HEK293 (cell line): ENCODE measurements at regions not wholly inside any gene's neighbourhood (a gene's known extent, or its start where the extent isn't known, plus 50 kb on each side); places are given as distances from the start of the nearest gene placed in this dataset.

Experiments
- CTCF ChIA-PET: fragments of 350-600 bp; formaldehyde crosslinking; extraction: SDS; loops from one replicate; lab custom pipeline; 2021; ENCODE audit warnings: antibody characterized with exemption; lab: Yijun Ruan, JAX
- POLR2A ChIA-PET: fragments of 300-600 bp; formaldehyde crosslinking; extraction: SDS; loops from one replicate; lab custom pipeline; 2020; ENCODE audit warnings: antibody characterized with exemption, inconsistent platforms; lab: Yijun Ruan, JAX
- H3K27ac ChIP-seq: fragments of 200-500 bp; sonication (Bioruptor generic); 2 replicates; pipeline ENCODE4 v1.5.1; 2014; ENCODE audit warnings: low read depth, low read length, control low read depth, inconsistent platforms; ENCODE audit errors: extremely low read depth
- H3K36me3 ChIP-seq, 2 experiments: fragments of 200-500 bp in 1 of 2; sonication (Bioruptor generic) in 1 of 2; 1 replicate in 1 of 2; 2 replicates in 1 of 2; pipeline ENCODE4 v1.5.1; 2014 to 2017; ENCODE audit warnings: inconsistent platforms in 2 of 2, low read length in 2 of 2; ENCODE audit not compliant: control insufficient read depth in 2 of 2, insufficient read depth in 1 of 2
- H3K4me1 ChIP-seq: fragments of 200-500 bp; sonication (Bioruptor generic); 2 replicates; pipeline ENCODE4 v1.5.1; 2014; ENCODE audit warnings: mild to moderate bottlenecking, low read length, inconsistent platforms; ENCODE audit not compliant: control insufficient read depth, insufficient read depth
- H3K4me3 ChIP-seq: 2 replicates; pipeline ENCODE4 v1.5.1; 2011; ENCODE audit warnings: low read depth, mild to moderate bottlenecking, control low read depth, low read length, moderate library complexity
- H3K9me3 ChIP-seq: fragments of 200-500 bp; sonication (Bioruptor generic); 2 replicates; pipeline ENCODE4 v1.5.1; 2014; ENCODE audit warnings: low read depth, low read length, inconsistent platforms; ENCODE audit not compliant: control insufficient read depth, insufficient read depth
- CTCF ChIP-seq: fragments of 450-650 bp; formaldehyde crosslinking; IDR thresholded peaks from 2 replicates; pipeline ENCODE4 v1.5.1; 2016; ENCODE audit warnings: missing biosample characterization, missing genetic modification characterization
- EGR2 ChIP-seq: fragments of 450-650 bp; formaldehyde crosslinking; IDR thresholded peaks from 2 replicates; pipeline ENCODE4 v1.5.1; 2016; ENCODE audit warnings: low read depth, missing biosample characterization, missing genetic modification characterization
- GLI4 ChIP-seq: fragments of 450-650 bp; formaldehyde crosslinking; IDR thresholded peaks from 2 replicates; pipeline ENCODE4 v1.5.1; 2016; ENCODE audit warnings: missing biosample characterization, missing genetic modification characterization
- GLIS1 ChIP-seq: fragments of 450-650 bp; formaldehyde crosslinking; IDR thresholded peaks from 2 replicates; pipeline ENCODE4 v1.5.1; 2016; ENCODE audit warnings: missing biosample characterization, missing genetic modification characterization
- RBAK ChIP-seq: fragments of 450-650 bp; formaldehyde crosslinking; IDR thresholded peaks from 2 replicates; pipeline ENCODE4 v1.5.1; 2016; ENCODE audit warnings: missing biosample characterization, missing genetic modification characterization
- SCRT1 ChIP-seq: fragments of 450-650 bp; formaldehyde crosslinking; IDR thresholded peaks from 2 replicates; pipeline ENCODE4 v1.5.1; 2016; ENCODE audit warnings: missing biosample characterization, missing genetic modification characterization, borderline replicate concordance
- TRIM28 ChIP-seq: IDR thresholded peaks from 2 replicates; pipeline ENCODE4 v1.6.1; 2011; ENCODE audit warnings: low read length, control low read depth, borderline replicate concordance
- ZBTB48 ChIP-seq: fragments of 450-650 bp; formaldehyde crosslinking; IDR thresholded peaks from 2 replicates; pipeline ENCODE4 v1.5.1; 2016; ENCODE audit warnings: missing biosample characterization, missing genetic modification characterization
- ZNF10 ChIP-seq: fragments of 450-650 bp; formaldehyde crosslinking; IDR thresholded peaks from 2 replicates; pipeline ENCODE4 v1.5.1; 2017; ENCODE audit warnings: missing biosample characterization, missing genetic modification characterization
- ZNF157 ChIP-seq: fragments of 450-650 bp; formaldehyde crosslinking; IDR thresholded peaks from 2 replicates; pipeline ENCODE4 v1.5.1; 2016; ENCODE audit warnings: missing biosample characterization, missing genetic modification characterization
- ZNF16 ChIP-seq: fragments of 450-650 bp; formaldehyde crosslinking; IDR thresholded peaks from 2 replicates; pipeline ENCODE4 v1.5.1; 2016; ENCODE audit warnings: low read depth, missing biosample characterization, missing genetic modification characterization
- ZNF202 ChIP-seq: fragments of 450-650 bp; formaldehyde crosslinking; IDR thresholded peaks from 2 replicates; pipeline ENCODE4 v1.5.1; 2016; ENCODE audit warnings: missing biosample characterization, missing genetic modification characterization, borderline replicate concordance
- ZNF280D ChIP-seq: fragments of 450-650 bp; formaldehyde crosslinking; IDR thresholded peaks from 2 replicates; pipeline ENCODE4 v1.5.1; 2016; ENCODE audit warnings: missing biosample characterization, missing genetic modification characterization
- ZNF335 ChIP-seq: fragments of 450-650 bp; formaldehyde crosslinking; conservative IDR thresholded peaks from 2 replicates; pipeline ENCODE4 v1.5.1; 2016; ENCODE audit warnings: missing biosample characterization, missing genetic modification characterization
- ZNF510 ChIP-seq: fragments of 450-650 bp; formaldehyde crosslinking; IDR thresholded peaks from 2 replicates; pipeline ENCODE4 v1.5.1; 2018; ENCODE audit warnings: mild to moderate bottlenecking, missing genetic modification characterization, missing biosample characterization; ENCODE audit not compliant: insufficient replicate concordance
- ZNF529 ChIP-seq: fragments of 450-650 bp; formaldehyde crosslinking; IDR thresholded peaks from 2 replicates; pipeline ENCODE4 v1.5.1; 2017; ENCODE audit warnings: missing genetic modification characterization, missing biosample characterization; ENCODE audit not compliant: insufficient replicate concordance
- ZNF580 ChIP-seq: fragments of 450-650 bp; formaldehyde crosslinking; IDR thresholded peaks from 2 replicates; pipeline ENCODE4 v1.5.1; 2016; ENCODE audit warnings: missing biosample characterization, missing genetic modification characterization
- ZNF610 ChIP-seq: fragments of 450-650 bp; formaldehyde crosslinking; IDR thresholded peaks from 2 replicates; pipeline ENCODE4 v1.5.1; 2016; ENCODE audit warnings: missing biosample characterization, missing genetic modification characterization, borderline replicate concordance
- ZNF639 ChIP-seq: fragments of 450-650 bp; formaldehyde crosslinking; IDR thresholded peaks from 2 replicates; pipeline ENCODE4 v1.5.1; 2016; ENCODE audit warnings: missing biosample characterization, missing genetic modification characterization
- ZNF747 ChIP-seq: fragments of 450-650 bp; formaldehyde crosslinking; IDR thresholded peaks from 2 replicates; pipeline ENCODE4 v1.5.1; 2016; ENCODE audit warnings: missing biosample characterization, missing genetic modification characterization
- ZNF76 ChIP-seq: fragments of 450-650 bp; formaldehyde crosslinking; IDR thresholded peaks from 2 replicates; pipeline ENCODE4; 2016; ENCODE audit warnings: low read depth, missing biosample characterization, missing genetic modification characterization, borderline replicate concordance
- ZNF777 ChIP-seq: fragments of 450-650 bp; formaldehyde crosslinking; IDR thresholded peaks from 2 replicates; pipeline ENCODE4 v1.5.1; 2017; ENCODE audit warnings: missing biosample characterization, missing genetic modification characterization, borderline replicate concordance
- ZSCAN16 ChIP-seq: fragments of 450-650 bp; formaldehyde crosslinking; IDR thresholded peaks from 2 replicates; pipeline ENCODE4 v1.5.1; 2016; ENCODE audit warnings: missing biosample characterization, missing genetic modification characterization
- ZSCAN23 ChIP-seq: fragments of 450-650 bp; formaldehyde crosslinking; IDR thresholded peaks from 2 replicates; pipeline ENCODE4 v1.5.1; 2016; ENCODE audit warnings: missing biosample characterization, missing genetic modification characterization
- ZSCAN30 ChIP-seq: fragments of 450-650 bp; IDR thresholded peaks from 2 replicates; pipeline ENCODE4 v1.5.1; 2018; ENCODE audit warnings: missing biosample characterization, mild to moderate bottlenecking, missing genetic modification characterization, moderate library complexity

GRCh38 chr20:48558906-48559305, 268.9 kb downstream of the PREX1 start:
- Histone ChIP-seq H3K36me3 (no peaks in the 10 kb centered on the region), H3K27ac (no peak overlapping the region), H3K9me3 (no peaks in the 10 kb centered on the region), H3K4me1 (no peaks in the 10 kb centered on the region), H3K4me3 (no peak overlapping the region)
- no peak for TF ChIP-seq ZNF639 (tag by site-specific recombination)
- TF ChIP-seq EGR2, result no peak
- TF ChIP-seq GLIS1 (tag by site-specific recombination), result no peak
- TF ChIP-seq ZNF777 (tag by site-specific recombination), result no peak
- TF ChIP-seq ZNF335 (tag by site-specific recombination), result no peak
- TF ChIP-seq ZNF157 (tag by site-specific recombination), result no peak
- no peak for TF ChIP-seq ZNF280D (tag by site-specific recombination)
- no peak for TF ChIP-seq ZNF16 (tag by site-specific recombination)
- no peak for TF ChIP-seq ZNF610 (tag by site-specific recombination)
- no peak for TF ChIP-seq ZSCAN23
- TF ChIP-seq SCRT1, result no peak
- no peak for TF ChIP-seq ZNF76 (tag by site-specific recombination)
- no peak for TF ChIP-seq TRIM28
- no peak for TF ChIP-seq GLI4
- no peak for TF ChIP-seq CTCF (tag by site-specific recombination)
- TF ChIP-seq ZNF529 (tag by site-specific recombination), result no peak
- no peak for TF ChIP-seq ZNF747 (tag by site-specific recombination)
- CTCF ChIA-PET, result interaction anchor here (2.3 kb wide), 1 partner anchor 62 kb away, joined by 11 read pairs; no protein-coding TSS in a partner anchor
- POLR2A ChIA-PET, result interaction anchor here (1.5 kb wide), 1 partner anchor 8 kb away, joined by 3 read pairs; no protein-coding TSS in a partner anchor

GRCh38 chr20:48557380-48557779, 270.4 kb downstream of the PREX1 start:
- H3K9me3 ChIP-seq, result no peaks in the 10 kb centered on the region
- ChIA-PET POLR2A (no interaction called here), CTCF (no interaction called here)
- no peak overlapping the region for H3K4me3 ChIP-seq
- no peaks in the 10 kb centered on the region for H3K4me1 ChIP-seq
- no peak overlapping the region for H3K27ac ChIP-seq
- H3K36me3 ChIP-seq, result no peaks in the 10 kb centered on the region
- TF ChIP-seq ZSCAN30 (tag by site-specific recombination), result no peak
- TF ChIP-seq ZNF580 (tag by site-specific recombination), result no peak
- no peak for TF ChIP-seq ZNF10 (tag by site-specific recombination)
- no peak for TF ChIP-seq ZNF639 (tag by site-specific recombination)
- no peak for TF ChIP-seq ZBTB48 (tag by site-specific recombination)
- no peak for TF ChIP-seq ZNF510 (tag by site-specific recombination)
- no peak for TF ChIP-seq ZNF202
- TF ChIP-seq ZSCAN16, result no peak
- no peak for TF ChIP-seq RBAK
